ENCODE measurements at regions not wholly inside any gene's neighbourhood (a gene's known extent, or its start where the extent isn't known, plus 50 kb on each side); places are given as distances from the start of the nearest gene placed in this dataset.

DNA sequence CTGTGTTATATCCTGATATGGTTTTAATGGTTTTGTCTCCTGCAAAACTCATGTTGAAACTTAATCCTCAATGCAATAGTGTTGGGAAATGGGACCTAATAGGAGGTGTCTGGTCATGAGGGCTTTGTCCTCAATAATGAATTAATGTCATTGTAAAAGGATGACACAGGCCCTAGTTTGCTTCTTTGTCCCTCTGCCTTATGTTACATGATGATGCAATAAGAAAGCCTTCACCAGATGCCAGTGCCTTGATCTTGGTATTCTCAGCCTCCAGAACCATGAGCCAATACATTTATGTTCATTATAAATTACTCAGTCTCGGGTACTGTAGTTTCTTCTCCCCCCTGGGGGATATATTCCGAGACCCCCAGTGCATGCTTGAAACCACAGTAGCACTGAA lies 1247.4 kb upstream of the SORCS1 start:
- Histone ChIP-seq H3K4me3 (no peak overlapping the region), H3K36me3 (no peaks in the 10 kb centered on the region), H3K4me1 (no peaks in the 10 kb centered on the region), H3K27ac (no peak overlapping the region), H3K9me3 (no peaks in the 10 kb centered on the region), H3K27me3 (no peaks in the 10 kb centered on the region)
- TF ChIP-seq POLR2A (IDR thresholded peaks at IDR 0.05), result no peak
- TF ChIP-seq CTCF (IDR thresholded peaks at IDR 0.05), result no peak
- TF ChIP-seq EP300 (IDR thresholded peaks at IDR 0.05), result no peak
- no peak for TF ChIP-seq POLR2AphosphoS5 (IDR thresholded peaks at IDR 0.05)
- ATAC-seq (ENCODE audit: low FRiP score in 2 of 2) (no peak), DNase-seq (no peak)
- 75 to 86% methylated on average over 2 of the region's 2 CpGs for WGBS, 2 donors

DNA sequence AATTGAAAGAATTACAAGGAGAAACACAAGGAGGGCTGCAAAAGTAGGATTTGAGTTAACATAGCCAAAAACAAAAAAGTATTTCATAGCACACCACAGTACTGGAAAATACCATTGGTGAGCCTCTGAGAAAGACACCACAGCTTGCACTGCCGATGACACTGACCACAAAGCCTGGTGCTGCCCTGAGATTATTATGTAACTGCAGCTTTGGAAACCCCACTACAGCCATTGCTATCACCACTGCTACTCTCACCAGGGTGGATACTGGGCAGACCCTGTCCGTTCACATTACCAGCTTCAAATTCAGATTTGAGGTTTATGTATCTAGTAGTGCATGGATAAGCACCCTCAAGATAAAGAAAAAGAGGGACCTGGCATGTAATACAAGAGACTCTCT lies 1246.7 kb upstream of the SORCS1 start:
- no peaks in the 10 kb centered on the region for H3K9me3 ChIP-seq
- H3K4me1 ChIP-seq, result no peaks in the 10 kb centered on the region
- H3K4me3 ChIP-seq, result no peak overlapping the region
- H3K27ac ChIP-seq, result no peak overlapping the region
- TF ChIP-seq POLR2A (IDR thresholded peaks at IDR 0.05) (no peak), POLR2AphosphoS5 (IDR thresholded peaks at IDR 0.05) (no peak), EP300 (IDR thresholded peaks at IDR 0.05) (no peak), CTCF (IDR thresholded peaks at IDR 0.05) (no peak)
- no peak for ATAC-seq (ENCODE audit: low FRiP score in 2 of 2)
- DNase-seq, result no peak
- WGBS, 2 donors, result 37 to 70% methylated on average over 2 of the region's 2 CpGs
- no peaks in the 10 kb centered on the region for H3K27me3 ChIP-seq
- no peaks in the 10 kb centered on the region for H3K36me3 ChIP-seq

- Histone ChIP-seq H3K27me3 (no peaks in the 10 kb centered on the region), H3K36me3 (no peaks in the 10 kb centered on the region), H3K27ac (no peak overlapping the region), H3K4me1 (no peaks in the 10 kb centered on the region), H3K4me3 (no peak overlapping the region), H3K9me3 (no peaks in the 10 kb centered on the region)
- ATAC-seq (ENCODE audit: low FRiP score in 2 of 2) (no peak), DNase-seq (no peak)
- TF ChIP-seq CTCF (IDR thresholded peaks at IDR 0.05) (no peak), POLR2A (IDR thresholded peaks at IDR 0.05) (no peak), POLR2AphosphoS5 (IDR thresholded peaks at IDR 0.05) (no peak), EP300 (IDR thresholded peaks at IDR 0.05) (no peak)
- 51 to 67% methylated on average over 1 of the region's 1 CpG for WGBS, 2 donors
These were observed 1245.7 kb upstream of the SORCS1 start for GRCh38 chr10:108410236-108410635.

GRCh38 chr10:108409306-108409705 lies 1244.8 kb upstream of the SORCS1 start:
- Histone ChIP-seq H3K4me1 (no peaks in the 10 kb centered on the region), H3K27ac (no peak overlapping the region), H3K9me3 (no peaks in the 10 kb centered on the region), H3K4me3 (no peak overlapping the region), H3K27me3 (no peaks in the 10 kb centered on the region), H3K36me3 (no peaks in the 10 kb centered on the region)
- DNase-seq (no peak), ATAC-seq (ENCODE audit: low FRiP score in 2 of 2) (no peak)
- TF ChIP-seq POLR2AphosphoS5 (IDR thresholded peaks at IDR 0.05) (no peak), CTCF (IDR thresholded peaks at IDR 0.05) (no peak), EP300 (IDR thresholded peaks at IDR 0.05) (no peak), POLR2A (IDR thresholded peaks at IDR 0.05) (no peak)

DNA sequence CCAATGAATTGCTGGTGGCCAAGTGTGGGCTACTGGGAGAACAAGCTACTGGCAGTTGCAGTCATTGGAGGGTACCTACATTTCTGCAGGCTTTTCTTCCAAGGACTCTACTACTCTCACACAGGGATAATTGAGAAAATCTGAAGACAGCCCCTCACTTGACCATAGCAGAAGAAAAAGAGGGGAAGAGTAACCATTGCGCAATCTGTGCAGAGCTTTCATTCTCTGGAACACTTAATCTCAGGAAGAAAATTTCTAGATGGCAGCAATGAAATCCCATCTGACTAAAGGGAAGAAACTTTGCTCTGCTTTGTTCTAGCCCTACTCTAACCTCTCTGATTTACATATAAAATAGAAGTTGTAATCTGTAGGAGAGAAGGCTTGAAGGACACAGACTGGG lies 1239.6 kb upstream of the SORCS1 start:
- no peaks in the 10 kb centered on the region for H3K27me3 ChIP-seq
- no peak for TF ChIP-seq POLR2A (IDR thresholded peaks at IDR 0.05)
- no peak for TF ChIP-seq POLR2AphosphoS5 (IDR thresholded peaks at IDR 0.05)
- TF ChIP-seq EP300 (IDR thresholded peaks at IDR 0.05), result no peak
- no peak for TF ChIP-seq CTCF (IDR thresholded peaks at IDR 0.05)
- H3K27ac ChIP-seq, result no peak overlapping the region
- 95 to 100% methylated on average over 1 of the region's 1 CpG for WGBS, 2 donors
- H3K4me3 ChIP-seq, result no peak overlapping the region
- no peaks in the 10 kb centered on the region for H3K4me1 ChIP-seq
- DNase-seq (no peak), ATAC-seq (ENCODE audit: low FRiP score in 2 of 2) (no peak)
- H3K9me3 ChIP-seq, result no peaks in the 10 kb centered on the region
- H3K36me3 ChIP-seq, result no peaks in the 10 kb centered on the region

Data from upper lobe of left lung (tissue), 6 donors.